ENCODE measurements at regions not wholly inside any gene's neighbourhood (a gene's known extent, or its start where the extent isn't known, plus 50 kb on each side); places are given as distances from the start of the nearest gene placed in this dataset.

DNA sequence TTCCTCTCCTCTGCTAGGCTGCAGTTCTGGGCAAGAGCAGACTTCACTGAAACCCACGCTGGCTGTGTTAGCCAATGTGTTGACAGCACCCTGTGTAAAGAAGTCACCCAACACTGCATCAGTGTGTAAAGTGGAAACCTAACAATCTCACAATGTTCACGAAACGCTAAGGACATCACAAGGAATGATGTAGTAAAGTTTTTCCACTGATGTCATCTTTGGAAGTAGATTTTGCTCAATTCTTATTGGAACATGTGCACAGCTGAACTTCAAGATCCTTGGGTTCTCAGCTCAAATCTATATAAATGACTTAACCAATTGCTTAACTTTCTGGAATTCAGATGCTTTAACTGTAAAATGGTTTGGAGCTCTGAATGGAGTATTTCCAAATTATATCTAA lies 1112.5 kb downstream of the TSN start (continued):
- TF ChIP-seq, protein P1, sequence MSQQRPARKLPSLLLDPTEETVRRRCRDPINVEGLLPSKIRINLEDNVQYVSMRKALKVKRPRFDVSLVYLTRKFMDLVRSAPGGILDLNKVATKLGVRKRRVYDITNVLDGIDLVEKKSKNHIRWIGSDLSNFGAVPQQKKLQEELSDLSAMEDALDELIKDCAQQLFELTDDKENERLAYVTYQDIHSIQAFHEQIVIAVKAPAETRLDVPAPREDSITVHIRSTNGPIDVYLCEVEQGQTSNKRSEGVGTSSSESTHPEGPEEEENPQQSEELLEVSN (IDR thresholded peaks at IDR 0.05; ENCODE audit: borderline replicate concordance in 1 of 2, extremely low read depth in 1 of 2, insufficient read depth in 1 of 2, insufficient read length in 1 of 2, low read depth in 1 of 2, low read length in 1 of 2, poor library complexity in 1 of 2, severe bottlenecking in 1 of 2): no peak

DNA sequence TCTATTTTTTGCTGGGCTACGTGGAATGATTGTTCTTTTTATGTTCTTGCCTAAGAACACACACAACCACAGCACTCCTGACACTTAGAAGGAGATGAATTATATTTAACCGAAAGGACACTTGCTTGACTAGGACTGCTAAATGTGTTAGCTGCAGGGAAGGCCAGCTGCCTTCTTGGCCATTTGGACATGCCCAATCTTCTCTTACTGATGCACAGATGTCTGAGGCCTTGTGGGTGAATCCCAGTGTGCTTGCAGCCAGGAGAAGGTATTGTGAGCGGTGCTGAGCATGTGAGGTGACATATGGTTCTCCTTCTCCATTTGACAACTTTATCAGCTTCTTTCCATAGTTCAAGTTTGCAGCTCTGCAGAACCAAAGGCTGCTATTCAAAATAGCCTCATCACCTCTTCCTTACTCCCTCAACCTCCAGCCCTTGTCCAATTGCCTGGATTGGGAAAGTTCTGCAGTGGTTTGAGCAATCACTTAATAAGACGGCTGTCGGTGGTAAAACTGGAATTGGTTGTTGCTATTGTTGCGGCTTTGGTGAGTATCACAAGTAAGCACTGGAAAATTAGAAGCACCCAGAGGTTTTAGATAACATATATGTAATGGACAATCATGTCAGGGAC lies 1113.3 kb downstream of the TSN start:
- ATAC-seq: no peak
- no peaks in the 10 kb centered on the region for H4K20me1 ChIP-seq (replicated peaks; ENCODE audit: control insufficient read depth, insufficient read depth, low read length)
- no peak overlapping the region for H3K9ac ChIP-seq (ENCODE audit: insufficient read depth in 1 of 2, low read depth in 2 of 2, low read length in 2 of 2)
- no peaks in the 10 kb centered on the region for H3K9me1 ChIP-seq (ENCODE audit: control insufficient read depth, insufficient read depth, low read length)
- no peaks in the 10 kb centered on the region for H3K36me3 ChIP-seq (ENCODE audit: control insufficient read depth, insufficient read depth, low read length)
- no peaks in the 10 kb centered on the region for H3K9me3 ChIP-seq (replicated peaks; ENCODE audit: control insufficient read depth, insufficient read depth, low read depth, low read length)
- BruUV-seq (replicated peaks): no TSS peak
- H3K4me1 ChIP-seq (replicated peaks in 1 of 2; ENCODE audit: control insufficient read depth in 2 of 2, insufficient read depth in 2 of 2, low read length in 2 of 2): no peaks in the 10 kb centered on the region
- H2AFZ ChIP-seq (ENCODE audit: low read depth, low read length): no peak overlapping the region
- H3K4me3 ChIP-seq: no peak overlapping the region
- no peak overlapping the region for H3K27ac ChIP-seq (ENCODE audit: extremely low read depth, low read depth, low read length)
- H3K27me3 ChIP-seq (ENCODE audit: control insufficient read depth in 2 of 2, insufficient read depth in 2 of 2, low read length in 2 of 2): no peaks in the 10 kb centered on the region
- in situ Hi-C loops (cut with MboI) (no loop called here), intact Hi-C loops (cut with micrococcal nuclease) (no loop called here)
- ChIA-PET CTCF (ENCODE audit: low intra/inter-chr PET ratio) (no interaction called here), POLR2A (no interaction called here)
- TF ChIP-seq ZNF165 (CRISPR knock-in tag; IDR thresholded peaks at IDR 0.05; ENCODE audit: borderline replicate concordance): no peak
- TF ChIP-seq ZNF766 (CRISPR knock-in tag; conservative IDR thresholded peaks at IDR 0.05): no peak
- TF ChIP-seq ZNF140 (CRISPR knock-in tag; IDR thresholded peaks at IDR 0.05): no peak
- TF ChIP-seq, protein P2, sequence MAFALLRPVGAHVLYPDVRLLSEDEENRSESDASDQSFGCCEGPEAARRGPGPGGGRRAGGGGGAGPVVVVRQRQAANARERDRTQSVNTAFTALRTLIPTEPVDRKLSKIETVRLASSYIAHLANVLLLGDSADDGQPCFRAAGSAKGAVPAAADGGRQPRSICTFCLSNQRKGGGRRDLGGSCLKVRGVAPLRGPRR (CRISPR knock-in tag; IDR thresholded peaks at IDR 0.05): no peak
- no peak for TF ChIP-seq FIP1L1 (IDR thresholded peaks at IDR 0.05; ENCODE audit: low read depth, low read length, poor library complexity, severe bottlenecking)
- no peak for TF ChIP-seq FOSL1 (tag; conservative IDR thresholded peaks at IDR 0.05)
- TF ChIP-seq RBM14 (IDR thresholded peaks at IDR 0.05; ENCODE audit: borderline replicate concordance, insufficient read depth, low read depth, low read length): no peak
- TF ChIP-seq, protein P3, sequence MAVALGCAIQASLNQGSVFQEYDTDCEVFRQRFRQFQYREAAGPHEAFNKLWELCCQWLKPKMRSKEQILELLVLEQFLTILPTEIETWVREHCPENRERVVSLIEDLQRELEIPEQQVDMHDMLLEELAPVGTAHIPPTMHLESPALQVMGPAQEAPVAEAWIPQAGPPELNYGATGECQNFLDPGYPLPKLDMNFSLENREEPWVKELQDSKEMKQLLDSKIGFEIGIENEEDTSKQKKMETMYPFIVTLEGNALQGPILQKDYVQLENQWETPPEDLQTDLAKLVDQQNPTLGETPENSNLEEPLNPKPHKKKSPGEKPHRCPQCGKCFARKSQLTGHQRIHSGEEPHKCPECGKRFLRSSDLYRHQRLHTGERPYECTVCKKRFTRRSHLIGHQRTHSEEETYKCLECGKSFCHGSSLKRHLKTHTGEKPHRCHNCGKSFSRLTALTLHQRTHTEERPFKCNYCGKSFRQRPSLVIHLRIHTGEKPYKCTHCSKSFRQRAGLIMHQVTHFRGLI (CRISPR knock-in tag; IDR thresholded peaks at IDR 0.05): no peak
- TF ChIP-seq, protein P4, sequence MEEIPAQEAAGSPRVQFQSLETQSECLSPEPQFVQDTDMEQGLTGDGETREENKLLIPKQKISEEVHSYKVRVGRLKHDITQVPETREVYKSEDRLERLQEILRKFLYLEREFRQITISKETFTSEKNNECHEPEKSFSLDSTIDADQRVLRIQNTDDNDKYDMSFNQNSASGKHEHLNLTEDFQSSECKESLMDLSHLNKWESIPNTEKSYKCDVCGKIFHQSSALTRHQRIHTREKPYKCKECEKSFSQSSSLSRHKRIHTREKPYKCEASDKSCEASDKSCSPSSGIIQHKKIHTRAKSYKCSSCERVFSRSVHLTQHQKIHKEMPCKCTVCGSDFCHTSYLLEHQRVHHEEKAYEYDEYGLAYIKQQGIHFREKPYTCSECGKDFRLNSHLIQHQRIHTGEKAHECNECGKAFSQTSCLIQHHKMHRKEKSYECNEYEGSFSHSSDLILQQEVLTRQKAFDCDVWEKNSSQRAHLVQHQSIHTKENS (CRISPR knock-in tag; IDR thresholded peaks at IDR 0.05): no peak
- TF ChIP-seq, protein P5, sequence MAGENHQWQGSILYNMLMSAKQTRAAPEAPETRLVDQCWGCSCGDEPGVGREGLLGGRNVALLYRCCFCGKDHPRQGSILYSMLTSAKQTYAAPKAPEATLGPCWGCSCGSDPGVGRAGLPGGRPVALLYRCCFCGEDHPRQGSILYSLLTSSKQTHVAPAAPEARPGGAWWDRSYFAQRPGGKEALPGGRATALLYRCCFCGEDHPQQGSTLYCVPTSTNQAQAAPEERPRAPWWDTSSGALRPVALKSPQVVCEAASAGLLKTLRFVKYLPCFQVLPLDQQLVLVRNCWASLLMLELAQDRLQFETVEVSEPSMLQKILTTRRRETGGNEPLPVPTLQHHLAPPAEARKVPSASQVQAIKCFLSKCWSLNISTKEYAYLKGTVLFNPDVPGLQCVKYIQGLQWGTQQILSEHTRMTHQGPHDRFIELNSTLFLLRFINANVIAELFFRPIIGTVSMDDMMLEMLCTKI (IDR thresholded peaks at IDR 0.05; ENCODE audit: partially characterized antibody): no peak
- TF ChIP-seq TCF7 (IDR thresholded peaks at IDR 0.05; ENCODE audit: borderline replicate concordance): no peak
- no peak for TF ChIP-seq ZNF79 (CRISPR knock-in tag; IDR thresholded peaks at IDR 0.05; ENCODE audit: low read depth)
- FAIRE-seq: no peak
- WGBS (ENCODE audit: insufficient coverage, low coverage, missing lambda C conversion rate): 2% methylated on average over 6 of the region's 6 CpGs
- no peaks in the 10 kb centered on the region for H3K79me2 ChIP-seq (ENCODE audit: control insufficient read depth, insufficient read depth, low read length)
- H3K4me2 ChIP-seq (ENCODE audit: insufficient read depth, low read length): no peak overlapping the region
- no peak for DNase-seq (ENCODE audit: extremely low read depth in 1 of 4, low spot score in 3 of 4)
